AG09319 (cell line): ENCODE measurements at regions not wholly inside any gene's neighbourhood (a gene's known extent, or its start where the extent isn't known, plus 50 kb on each side); places are given as distances from the start of the nearest gene placed in this dataset.

ENCODE experiments used
- DNase-seq: peaks from one replicate; pipeline ENCODE4 v3.0.0-alpha.2; 2010; ENCODE audit warnings: low read depth; ENCODE audit errors: extremely low read depth
- CTCF ChIP-seq: IDR thresholded peaks from 2 replicates; pipeline ENCODE4 v1.5.1; 2011; ENCODE audit warnings: low read depth, mild to moderate bottlenecking, inconsistent platforms, low read length, moderate library complexity

- no peak for DNase-seq
- TF ChIP-seq CTCF = no peak
These were observed 55.8 kb upstream of the PRR23E start for GRCh38 chr3:127137113-127137512.

GRCh38 chr3:127137757-127138536 lies 55.0 kb upstream of the PRR23E start:
- no peak for DNase-seq
- no peak for TF ChIP-seq CTCF

DNA sequence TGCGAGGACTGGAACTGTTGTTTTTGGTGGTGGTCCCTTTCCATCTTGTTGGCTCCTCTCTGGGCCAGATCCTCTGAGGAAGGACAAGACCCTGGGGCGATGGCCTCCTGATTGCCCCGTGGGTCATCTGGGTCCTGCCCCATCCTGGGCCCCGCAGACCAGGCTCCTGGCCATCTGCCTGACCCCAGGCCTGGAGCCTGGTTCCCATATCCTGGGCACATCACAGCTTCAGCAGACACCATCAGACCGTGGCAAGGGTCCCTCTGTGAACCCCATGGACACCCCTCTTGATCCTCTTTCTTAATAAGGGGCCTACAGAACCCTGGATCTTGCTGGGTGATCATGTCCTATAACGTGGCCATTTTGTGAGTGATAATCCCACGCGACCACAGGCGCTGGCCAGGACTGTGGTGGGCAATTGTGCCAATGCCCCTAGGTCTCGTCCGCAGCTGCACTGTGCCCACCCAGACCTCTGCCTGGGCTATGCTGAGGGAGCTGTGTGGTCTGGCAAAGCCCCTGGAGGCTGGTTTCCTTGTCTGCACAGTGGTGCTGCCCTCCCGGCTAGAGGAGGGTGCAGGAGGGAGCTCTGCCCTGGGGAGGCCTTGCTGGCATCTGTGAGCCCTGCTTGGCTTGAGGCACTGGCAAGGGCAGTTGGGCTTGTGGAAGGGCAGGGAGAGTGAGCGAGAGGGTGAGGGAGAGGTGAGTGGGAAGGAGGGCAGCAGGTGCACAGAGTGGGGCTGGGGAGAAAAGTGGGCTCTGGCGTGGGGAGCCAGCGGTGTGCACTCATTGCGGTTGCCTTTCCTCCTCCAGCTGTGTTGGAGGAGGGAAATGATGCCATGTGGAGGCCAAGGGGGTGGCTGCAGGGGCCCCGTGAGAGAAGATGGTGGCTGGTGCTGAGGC lies 53.1 kb upstream of the PRR23E start:
- DNase-seq = no peak
- TF ChIP-seq CTCF = no peak

GRCh38 chr3:127140501-127141460 lies 52.1 kb upstream of the PRR23E start:
- no peak for TF ChIP-seq CTCF

DNA sequence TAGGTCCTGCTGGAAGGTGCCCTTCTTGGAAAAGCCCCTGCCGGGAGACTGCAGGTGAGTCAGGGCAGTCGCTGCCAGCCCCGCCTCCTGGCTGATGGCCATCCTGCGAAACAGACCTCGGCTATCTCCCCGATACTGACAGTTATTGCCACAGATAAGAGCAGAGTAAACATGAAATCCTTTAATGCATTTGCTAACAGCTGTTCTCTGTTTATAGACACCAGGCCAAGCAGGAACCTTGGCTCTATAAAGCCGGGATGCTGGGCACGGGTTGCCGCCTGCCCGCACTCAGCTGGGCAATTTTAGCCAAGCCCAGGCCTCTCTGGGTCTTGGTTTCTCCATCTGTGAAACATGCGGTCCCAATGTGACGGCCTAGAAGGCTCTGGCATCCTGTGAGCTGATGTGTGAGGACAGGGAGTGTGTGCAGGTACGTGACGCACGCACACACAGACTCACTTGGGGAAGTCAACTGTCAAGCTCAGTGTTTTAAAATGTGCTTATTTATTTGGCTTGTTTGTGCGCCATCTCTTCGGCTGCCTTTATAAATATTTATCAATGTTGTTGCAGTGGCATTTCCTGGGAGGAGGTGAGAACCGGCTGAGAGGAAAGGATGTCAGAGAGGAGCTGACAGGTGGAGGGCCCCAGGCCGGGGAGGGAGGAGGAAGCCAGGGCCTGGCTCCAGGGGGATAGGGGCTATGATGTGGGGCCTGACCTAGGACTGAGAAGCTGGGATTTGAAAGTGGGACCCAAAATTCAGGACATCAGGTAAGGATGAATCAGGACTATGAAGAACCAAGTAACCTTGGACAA lies 50.8 kb upstream of the PRR23E start:
- TF ChIP-seq CTCF = no peak
- no peak for DNase-seq

More at GRCh38 chr3:127140501-127141460, 52.1 kb upstream of the PRR23E start:
- no peak for DNase-seq
